Neural cell (in vitro differentiated cells): ENCODE measurements at regions not wholly inside any gene's neighbourhood (a gene's known extent, or its start where the extent isn't known, plus 50 kb on each side); places are given as distances from the start of the nearest gene placed in this dataset.

Experiments
- H2AFZ ChIP-seq: fragments of 200-600, 300-800 bp; sonication (generic), shearing (Covaris generic); 2 replicates; pipeline ENCODE4 v1.6.0; 2014; ENCODE audit warnings: low read depth, mild to moderate bottlenecking, antibody characterized with exemption, low read length, moderate library complexity
- H3F3A ChIP-seq: fragments of 200-600 bp; shearing (Covaris generic); 2 replicates; pipeline ENCODE4 v1.6.1; 2016; ENCODE audit warnings: mild to moderate bottlenecking, moderate library complexity, mixed read lengths, antibody characterized with exemption, low read length; ENCODE audit not compliant: insufficient read depth, poor library complexity, severe bottlenecking
- H3K27ac ChIP-seq: fragments of 200-600, 300-800 bp; sonication (generic), shearing (Covaris generic); 2 replicates; pipeline ENCODE4 v1.5.1; 2014; ENCODE audit warnings: mild to moderate bottlenecking, low read length, moderate library complexity
- H3K27me3 ChIP-seq: fragments of 300-800, 200-600 bp; sonication (generic), shearing (Covaris generic); 2 replicates; pipeline ENCODE4 v1.6.0; 2014; ENCODE audit warnings: mild to moderate bottlenecking, low read depth, low read length, moderate library complexity; ENCODE audit not compliant: insufficient read depth
- H3K36me3 ChIP-seq: fragments of 300-800, 200-600 bp; sonication (generic), shearing (Covaris generic); 2 replicates; pipeline ENCODE4 v1.5.1; 2014; ENCODE audit warnings: mild to moderate bottlenecking, antibody characterized with exemption, low read length, moderate library complexity; ENCODE audit not compliant: insufficient read depth
- H3K4me2 ChIP-seq: fragments of 300-800, 200-600 bp; sonication (generic), shearing (Covaris generic); 2 replicates; pipeline ENCODE4 v1.6.0; 2014; ENCODE audit warnings: mild to moderate bottlenecking, low read length
- H3K4me3 ChIP-seq: fragments of 300-800, 200-600 bp; sonication (generic), shearing (Covaris generic); 2 replicates; pipeline ENCODE4 v1.5.1; 2014; ENCODE audit warnings: mild to moderate bottlenecking, low read length, moderate library complexity
- H3K79me2 ChIP-seq: fragments of 200-600 bp; shearing (Covaris generic); replicated peaks from 2 replicates; pipeline ENCODE4 v1.6.0; 2014; ENCODE audit warnings: mild to moderate bottlenecking, low read length, moderate library complexity; ENCODE audit not compliant: insufficient read depth
- H3K9ac ChIP-seq: fragments of 300-800, 200-600 bp; sonication (generic), shearing (Covaris generic); 2 replicates; pipeline ENCODE4 v1.6.1; 2016; ENCODE audit warnings: mild to moderate bottlenecking, low read length, mixed read lengths
- H3K9me2 ChIP-seq: fragments of 200-600 bp; shearing (Covaris generic); 2 replicates; pipeline ENCODE4 v1.6.1; 2016; ENCODE audit warnings: mild to moderate bottlenecking, low read length, mixed read lengths; ENCODE audit not compliant: insufficient read depth
- H3K9me3 ChIP-seq: fragments of 200-600, 300-800 bp; sonication (generic), shearing (Covaris generic); 2 replicates; pipeline ENCODE4 v1.6.1; 2016; ENCODE audit warnings: mild to moderate bottlenecking, mixed run types, low read length, moderate library complexity, mixed read lengths
- H4K20me1 ChIP-seq: fragments of 200-600 bp; shearing (Covaris generic); 2 replicates; pipeline ENCODE4 v1.6.1; 2016; ENCODE audit warnings: mild to moderate bottlenecking, mixed run types; ENCODE audit not compliant: insufficient read depth
- EP300 ChIP-seq: fragments of 450-650 bp; conservative IDR thresholded peaks from 2 replicates; pipeline ENCODE4 v1.6.1; 2014; ENCODE audit warnings: antibody characterized with exemption, mild to moderate bottlenecking, moderate library complexity; ENCODE audit not compliant: poor library complexity, severe bottlenecking
- EZH2 ChIP-seq: fragments of 200-600, 300-800 bp; shearing (Covaris generic), sonication (generic); IDR thresholded peaks from 2 replicates; pipeline ENCODE4 v1.6.1; 2014; ENCODE audit warnings: antibody characterized with exemption, low read length, borderline replicate concordance, mild to moderate bottlenecking; ENCODE audit not compliant: insufficient read depth, poor library complexity, severe bottlenecking
- MXI1 ChIP-seq: fragments of 450-650 bp; conservative IDR thresholded peaks from 2 replicates; pipeline ENCODE4 v1.6.1; 2014; ENCODE audit warnings: antibody characterized with exemption, mild to moderate bottlenecking; ENCODE audit not compliant: poor library complexity, severe bottlenecking
- POLR2AphosphoS5 ChIP-seq: IDR thresholded peaks from 2 replicates; pipeline ENCODE4 v1.6.1; 2012
- RAD21 ChIP-seq: fragments of 450-650 bp; conservative IDR thresholded peaks from 2 replicates; pipeline ENCODE4 v1.6.1; 2014; ENCODE audit warnings: antibody characterized with exemption, mild to moderate bottlenecking, moderate library complexity
- SMC3 ChIP-seq: fragments of 450-650 bp; conservative IDR thresholded peaks from 2 replicates; pipeline ENCODE4 v1.6.1; 2014; ENCODE audit warnings: antibody characterized with exemption, mild to moderate bottlenecking, moderate library complexity; ENCODE audit not compliant: poor library complexity
- TAF1 ChIP-seq: IDR thresholded peaks from 2 replicates; pipeline ENCODE4 v1.6.1; 2012; ENCODE audit warnings: low read depth
- TF ChIP-seq, protein P1 (sequence below): fragments of 450-650 bp; IDR thresholded peaks from 2 replicates; pipeline ENCODE4 v1.5.1; 2014; ENCODE audit warnings: antibody characterized with exemption, mild to moderate bottlenecking, moderate library complexity; ENCODE audit not compliant: poor library complexity, severe bottlenecking
- TF ChIP-seq, protein P2 (sequence below): IDR thresholded peaks from 2 replicates; pipeline ENCODE4 v1.6.1; 2012; ENCODE audit warnings: borderline replicate concordance

- H3K9ac ChIP-seq = no peak overlapping the region
- no peaks in the 10 kb centered on the region for H3K9me2 ChIP-seq
- no peaks in the 10 kb centered on the region for H3F3A ChIP-seq
- H4K20me1 ChIP-seq = no peaks in the 10 kb centered on the region
- no peaks in the 10 kb centered on the region for H3K36me3 ChIP-seq
- no peak overlapping the region for H3K4me2 ChIP-seq
- H3K27me3 ChIP-seq = no peaks in the 10 kb centered on the region
- no peak for TF ChIP-seq EZH2
- no peak for TF ChIP-seq EP300
- no peak for TF ChIP-seq RAD21
- TF ChIP-seq SMC3 = no peak
- no peak for TF ChIP-seq POLR2AphosphoS5
- TF ChIP-seq TAF1 = no peak
- TF ChIP-seq MXI1 = no peak
- TF ChIP-seq, protein P1, sequence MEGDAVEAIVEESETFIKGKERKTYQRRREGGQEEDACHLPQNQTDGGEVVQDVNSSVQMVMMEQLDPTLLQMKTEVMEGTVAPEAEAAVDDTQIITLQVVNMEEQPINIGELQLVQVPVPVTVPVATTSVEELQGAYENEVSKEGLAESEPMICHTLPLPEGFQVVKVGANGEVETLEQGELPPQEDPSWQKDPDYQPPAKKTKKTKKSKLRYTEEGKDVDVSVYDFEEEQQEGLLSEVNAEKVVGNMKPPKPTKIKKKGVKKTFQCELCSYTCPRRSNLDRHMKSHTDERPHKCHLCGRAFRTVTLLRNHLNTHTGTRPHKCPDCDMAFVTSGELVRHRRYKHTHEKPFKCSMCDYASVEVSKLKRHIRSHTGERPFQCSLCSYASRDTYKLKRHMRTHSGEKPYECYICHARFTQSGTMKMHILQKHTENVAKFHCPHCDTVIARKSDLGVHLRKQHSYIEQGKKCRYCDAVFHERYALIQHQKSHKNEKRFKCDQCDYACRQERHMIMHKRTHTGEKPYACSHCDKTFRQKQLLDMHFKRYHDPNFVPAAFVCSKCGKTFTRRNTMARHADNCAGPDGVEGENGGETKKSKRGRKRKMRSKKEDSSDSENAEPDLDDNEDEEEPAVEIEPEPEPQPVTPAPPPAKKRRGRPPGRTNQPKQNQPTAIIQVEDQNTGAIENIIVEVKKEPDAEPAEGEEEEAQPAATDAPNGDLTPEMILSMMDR = no peak
- TF ChIP-seq, protein P2, sequence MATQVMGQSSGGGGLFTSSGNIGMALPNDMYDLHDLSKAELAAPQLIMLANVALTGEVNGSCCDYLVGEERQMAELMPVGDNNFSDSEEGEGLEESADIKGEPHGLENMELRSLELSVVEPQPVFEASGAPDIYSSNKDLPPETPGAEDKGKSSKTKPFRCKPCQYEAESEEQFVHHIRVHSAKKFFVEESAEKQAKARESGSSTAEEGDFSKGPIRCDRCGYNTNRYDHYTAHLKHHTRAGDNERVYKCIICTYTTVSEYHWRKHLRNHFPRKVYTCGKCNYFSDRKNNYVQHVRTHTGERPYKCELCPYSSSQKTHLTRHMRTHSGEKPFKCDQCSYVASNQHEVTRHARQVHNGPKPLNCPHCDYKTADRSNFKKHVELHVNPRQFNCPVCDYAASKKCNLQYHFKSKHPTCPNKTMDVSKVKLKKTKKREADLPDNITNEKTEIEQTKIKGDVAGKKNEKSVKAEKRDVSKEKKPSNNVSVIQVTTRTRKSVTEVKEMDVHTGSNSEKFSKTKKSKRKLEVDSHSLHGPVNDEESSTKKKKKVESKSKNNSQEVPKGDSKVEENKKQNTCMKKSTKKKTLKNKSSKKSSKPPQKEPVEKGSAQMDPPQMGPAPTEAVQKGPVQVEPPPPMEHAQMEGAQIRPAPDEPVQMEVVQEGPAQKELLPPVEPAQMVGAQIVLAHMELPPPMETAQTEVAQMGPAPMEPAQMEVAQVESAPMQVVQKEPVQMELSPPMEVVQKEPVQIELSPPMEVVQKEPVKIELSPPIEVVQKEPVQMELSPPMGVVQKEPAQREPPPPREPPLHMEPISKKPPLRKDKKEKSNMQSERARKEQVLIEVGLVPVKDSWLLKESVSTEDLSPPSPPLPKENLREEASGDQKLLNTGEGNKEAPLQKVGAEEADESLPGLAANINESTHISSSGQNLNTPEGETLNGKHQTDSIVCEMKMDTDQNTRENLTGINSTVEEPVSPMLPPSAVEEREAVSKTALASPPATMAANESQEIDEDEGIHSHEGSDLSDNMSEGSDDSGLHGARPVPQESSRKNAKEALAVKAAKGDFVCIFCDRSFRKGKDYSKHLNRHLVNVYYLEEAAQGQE = no peak
- no peak overlapping the region for H3K4me3 ChIP-seq
- no peak overlapping the region for H3K27ac ChIP-seq
- no peaks in the 10 kb centered on the region for H3K9me3 ChIP-seq
- H2AFZ ChIP-seq = no peak overlapping the region
- no peaks in the 10 kb centered on the region for H3K79me2 ChIP-seq
Measured at GRCh38 chr2:185895828-185896693, 157.5 kb downstream of the FSIP2 start.

DNA sequence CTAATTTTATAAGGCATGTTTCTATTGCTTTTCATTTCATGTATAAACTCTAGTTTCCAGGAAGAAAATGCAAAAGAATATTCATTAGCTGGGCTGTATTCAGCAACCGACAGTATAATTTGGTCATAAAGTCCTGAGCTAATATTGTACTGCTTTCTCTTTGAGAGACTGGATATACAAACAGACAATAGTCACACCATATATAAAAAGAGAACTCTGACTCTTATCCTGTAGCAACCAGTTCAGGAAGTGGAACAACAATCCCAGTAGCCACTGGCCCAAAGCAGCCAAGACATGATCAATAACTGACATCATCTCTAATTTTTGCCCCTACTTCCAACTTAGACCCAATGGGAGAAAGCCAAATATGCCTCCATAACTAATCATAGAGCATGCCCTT lies 160.8 kb downstream of the FSIP2 start:
- Histone ChIP-seq H3K27me3 (no peaks in the 10 kb centered on the region), H3K9me2 (no peaks in the 10 kb centered on the region), H3K9ac (no peak overlapping the region), H3K4me3 (no peak overlapping the region), H2AFZ (no peak overlapping the region), H3K36me3 (no peaks in the 10 kb centered on the region), H3K4me2 (no peak overlapping the region), H4K20me1 (no peaks in the 10 kb centered on the region), H3F3A (peaks cover 4% of the 10 kb centered on the region), H3K9me3 (no peaks in the 10 kb centered on the region), H3K27ac (no peak overlapping the region), H3K79me2 (no peaks in the 10 kb centered on the region)
- TF ChIP-seq EP300 (no peak), SMC3 (no peak)
